OCI-LY7 (cell line): ENCODE measurements at regions not wholly inside any gene's neighbourhood (a gene's known extent, or its start where the extent isn't known, plus 50 kb on each side); places are given as distances from the start of the nearest gene placed in this dataset.

ENCODE experiments used
- BruUV-seq: library from RNA; stranded (reverse); fragments of 400-500 nt; replicated peaks from 2 replicates; lab custom pipeline; 2021; lab: Mats Ljungman, UMichigan
- CTCF ChIA-PET: fragments of 300-600 bp; sonication (Branson Sonifier 250); formaldehyde crosslinking; loops from one replicate; lab custom pipeline; 2022; ENCODE audit warnings: antibody characterized with exemption; ENCODE audit not compliant: unreplicated experiment; lab: Charles Lee
- POLR2A ChIA-PET: fragments of 300-600 bp; sonication (Branson Sonifier 250); formaldehyde crosslinking; loops from one replicate; lab custom pipeline; 2022; ENCODE audit warnings: antibody characterized with exemption; lab: Charles Lee
- DNase-seq: peaks from one replicate; pipeline ENCODE4 v3.0.0-alpha.2; 2015; ENCODE audit warnings: low spot score
- H2AFZ ChIP-seq: fragments of 200-600 bp; sonication (generic), shearing (Covaris generic); 2 replicates; pipeline ENCODE4 v1.6.1; 2014; ENCODE audit warnings: mild to moderate bottlenecking, antibody characterized with exemption, low read length, moderate library complexity
- H3K27ac ChIP-seq: fragments of 200-600 bp; sonication (generic); 2 replicates; pipeline ENCODE4 v1.5.1; 2014; ENCODE audit warnings: mixed run types, low read depth, mild to moderate bottlenecking, moderate library complexity, low read length, inconsistent platforms; ENCODE audit not compliant: poor library complexity, severe bottlenecking
- H3K36me3 ChIP-seq: fragments of 200-600 bp; sonication (generic); 2 replicates; pipeline ENCODE4 v1.6.1; 2014; ENCODE audit warnings: mild to moderate bottlenecking, antibody characterized with exemption, low read length, moderate library complexity, mixed read lengths; ENCODE audit not compliant: insufficient read depth
- H3K4me1 ChIP-seq: fragments of 200-600 bp; sonication (generic); 2 replicates; pipeline ENCODE4 v1.5.1; 2014; ENCODE audit warnings: mild to moderate bottlenecking, low read length; ENCODE audit not compliant: insufficient read depth, poor library complexity, severe bottlenecking
- H3K4me2 ChIP-seq: fragments of 200-600 bp; sonication (generic); 2 replicates; pipeline ENCODE4 v1.6.1; 2014; ENCODE audit warnings: mild to moderate bottlenecking, low read length
- H3K4me3 ChIP-seq: fragments of 200-600 bp; sonication (generic); 2 replicates; pipeline ENCODE4 v1.5.1; 2014; ENCODE audit warnings: mild to moderate bottlenecking, low read depth, low read length; ENCODE audit not compliant: poor library complexity, severe bottlenecking
- H3K79me2 ChIP-seq: fragments of 200-600 bp; sonication (generic); 2 replicates; pipeline ENCODE4 v1.6.1; 2016; ENCODE audit warnings: low read depth, mild to moderate bottlenecking, low read length, moderate library complexity, mixed read lengths; ENCODE audit not compliant: insufficient read depth
- H3K9me2 ChIP-seq: fragments of 200-600 bp; sonication (generic); 2 replicates; pipeline ENCODE4 v1.6.1; 2016; ENCODE audit warnings: mild to moderate bottlenecking, low read length, mixed read lengths; ENCODE audit not compliant: insufficient read depth
- H3K9me3 ChIP-seq: fragments of 200-600 bp; sonication (generic); 2 replicates; pipeline ENCODE4 v1.6.1; 2014; ENCODE audit warnings: mild to moderate bottlenecking, mixed run types, low read length, mixed read lengths
- H4K20me1 ChIP-seq: fragments of 200-600 bp; sonication (generic); 2 replicates; pipeline ENCODE4 v1.6.1; 2014; ENCODE audit warnings: mild to moderate bottlenecking, antibody characterized with exemption, low read length, moderate library complexity, mixed read lengths; ENCODE audit not compliant: insufficient read depth
- EZH2phosphoT487 ChIP-seq: fragments of 200-600 bp; sonication (generic); IDR thresholded peaks from 2 replicates; pipeline ENCODE4 v1.6.1; 2018; ENCODE audit warnings: low read depth, borderline replicate concordance, mild to moderate bottlenecking, mixed run types, antibody characterized with exemption, low read length, moderate library complexity, mixed read lengths
- intact Hi-C: fragments of 100-400 bp; cut with micrococcal nuclease; formaldehyde crosslinking; loops from one replicate; pipeline ENCODE4 v1.10.0; 2022; ENCODE audit not compliant: unreplicated experiment
- TF ChIP-seq, protein P1 (sequence below): fragments of 200-600 bp; sonication (generic); conservative IDR thresholded peaks from 2 replicates; pipeline ENCODE4 v1.5.1; 2014; ENCODE audit warnings: mild to moderate bottlenecking, antibody characterized with exemption, low read length, moderate library complexity, mixed read lengths

DNA sequence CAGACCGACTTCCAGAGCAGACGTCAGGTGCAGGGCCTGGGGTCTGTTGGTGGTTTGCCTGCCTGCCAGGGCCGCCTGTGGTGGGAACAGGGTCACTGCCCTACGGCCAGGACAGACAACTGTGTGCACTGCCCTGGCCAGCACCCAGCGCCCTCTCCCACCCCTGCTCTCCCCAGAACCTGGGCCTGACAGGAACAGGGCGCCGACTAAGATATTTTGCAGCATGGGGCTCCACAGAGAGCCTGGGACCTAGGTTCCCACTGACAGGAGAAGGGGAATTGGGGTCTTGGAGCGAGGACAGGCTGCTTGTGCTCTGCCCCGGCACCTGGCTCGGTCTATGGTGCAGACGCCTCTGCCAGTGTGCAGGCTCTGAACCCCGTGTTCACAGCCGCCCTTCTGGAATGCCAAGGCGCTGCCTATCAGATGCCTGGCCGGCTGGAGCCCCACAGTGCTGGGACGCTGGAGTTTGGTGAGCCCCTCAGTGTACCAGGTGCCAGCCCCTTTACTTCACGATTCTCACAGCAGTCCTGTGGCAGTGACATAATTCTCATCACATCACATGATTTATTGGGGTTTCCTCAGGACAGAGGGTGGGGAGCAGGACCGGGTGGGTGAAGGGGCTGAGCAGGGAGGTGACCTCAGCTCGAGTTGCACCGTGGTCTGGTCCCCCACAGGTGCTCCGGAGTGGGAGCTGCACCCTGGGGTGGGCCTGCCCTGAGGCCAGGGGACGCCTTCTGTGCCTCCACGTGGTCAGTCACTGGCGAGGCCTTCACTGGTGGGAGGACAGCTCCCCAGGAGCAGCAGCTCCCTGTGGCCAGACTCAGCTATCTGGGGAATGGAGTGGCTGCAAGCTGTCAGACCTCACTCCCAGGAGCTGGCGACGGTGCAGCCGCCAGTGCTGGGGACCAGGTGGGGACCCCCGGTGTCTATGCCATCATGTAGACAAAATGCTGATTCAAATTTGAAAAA lies 113.8 kb upstream of the LRPAP1 start:
- no peak for DNase-seq
- no peaks in the 10 kb centered on the region for H4K20me1 ChIP-seq
- TF ChIP-seq, protein P1, sequence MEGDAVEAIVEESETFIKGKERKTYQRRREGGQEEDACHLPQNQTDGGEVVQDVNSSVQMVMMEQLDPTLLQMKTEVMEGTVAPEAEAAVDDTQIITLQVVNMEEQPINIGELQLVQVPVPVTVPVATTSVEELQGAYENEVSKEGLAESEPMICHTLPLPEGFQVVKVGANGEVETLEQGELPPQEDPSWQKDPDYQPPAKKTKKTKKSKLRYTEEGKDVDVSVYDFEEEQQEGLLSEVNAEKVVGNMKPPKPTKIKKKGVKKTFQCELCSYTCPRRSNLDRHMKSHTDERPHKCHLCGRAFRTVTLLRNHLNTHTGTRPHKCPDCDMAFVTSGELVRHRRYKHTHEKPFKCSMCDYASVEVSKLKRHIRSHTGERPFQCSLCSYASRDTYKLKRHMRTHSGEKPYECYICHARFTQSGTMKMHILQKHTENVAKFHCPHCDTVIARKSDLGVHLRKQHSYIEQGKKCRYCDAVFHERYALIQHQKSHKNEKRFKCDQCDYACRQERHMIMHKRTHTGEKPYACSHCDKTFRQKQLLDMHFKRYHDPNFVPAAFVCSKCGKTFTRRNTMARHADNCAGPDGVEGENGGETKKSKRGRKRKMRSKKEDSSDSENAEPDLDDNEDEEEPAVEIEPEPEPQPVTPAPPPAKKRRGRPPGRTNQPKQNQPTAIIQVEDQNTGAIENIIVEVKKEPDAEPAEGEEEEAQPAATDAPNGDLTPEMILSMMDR: no peak
- no peak for TF ChIP-seq EZH2phosphoT487
- ChIA-PET CTCF (interaction anchor here (0.6 kb wide), 1 partner anchor 105 kb away, joined by 3 read pairs; no protein-coding TSS in a partner anchor), POLR2A (no interaction called here)
- no peaks in the 10 kb centered on the region for H3K79me2 ChIP-seq
- no peaks in the 10 kb centered on the region for H3K4me1 ChIP-seq
- BruUV-seq: no TSS peak
- H3K9me2 ChIP-seq: no peaks in the 10 kb centered on the region
- H3K36me3 ChIP-seq: no peaks in the 10 kb centered on the region
- H3K27ac ChIP-seq: no peak overlapping the region
- H3K9me3 ChIP-seq: no peaks in the 10 kb centered on the region
- H3K4me2 ChIP-seq: no peak overlapping the region
- no peak overlapping the region for H3K4me3 ChIP-seq
- intact Hi-C loops: no loop called here
- H2AFZ ChIP-seq: no peak overlapping the region

DNA sequence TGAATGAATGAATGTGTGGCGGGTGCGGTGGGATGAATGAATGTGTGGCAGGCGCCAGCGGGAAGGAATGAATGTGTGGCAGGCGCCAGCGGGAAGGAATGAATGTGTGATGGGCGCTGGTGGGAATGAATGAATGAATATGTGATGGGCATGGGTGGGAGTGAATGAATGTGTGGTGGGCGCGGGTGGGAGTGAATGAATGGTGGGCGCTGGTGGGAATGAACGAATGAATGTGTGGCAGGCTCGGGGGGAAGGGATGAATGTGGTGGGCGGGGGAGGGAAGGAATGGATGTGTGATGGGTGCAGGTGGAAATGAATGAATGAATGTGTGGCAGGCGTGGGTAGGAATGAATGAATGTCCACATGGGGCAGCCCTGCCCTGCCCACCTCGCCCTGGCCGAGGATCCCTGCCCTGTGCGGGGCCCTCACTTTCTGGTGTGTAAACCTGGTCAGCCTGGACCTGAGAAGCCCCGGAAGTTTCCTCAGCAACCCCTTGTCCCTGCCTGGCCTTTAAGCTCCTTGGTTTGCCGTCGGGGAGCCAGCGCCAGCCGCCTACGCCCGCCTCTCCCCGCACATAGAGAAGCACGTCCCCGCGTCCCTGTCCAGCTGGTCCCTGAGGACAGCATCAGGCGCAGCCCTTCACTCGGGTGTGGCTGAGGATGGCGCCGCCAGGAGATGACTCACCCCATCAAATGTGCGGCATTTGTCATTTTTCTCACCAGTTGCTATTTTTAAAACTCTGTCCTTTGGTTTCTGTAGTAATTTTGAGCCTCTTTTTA lies 112.8 kb upstream of the LRPAP1 start:
- H3K4me2 ChIP-seq: no peak overlapping the region
- no peaks in the 10 kb centered on the region for H3K79me2 ChIP-seq
- no peak overlapping the region for H3K4me3 ChIP-seq
- no peaks in the 10 kb centered on the region for H4K20me1 ChIP-seq
- H3K27ac ChIP-seq: no peak overlapping the region
- CTCF ChIA-PET: no interaction called here
- intact Hi-C loops: no loop called here
- H3K4me1 ChIP-seq: no peaks in the 10 kb centered on the region
- H2AFZ ChIP-seq: no peak overlapping the region
- H3K36me3 ChIP-seq: no peaks in the 10 kb centered on the region
- no peak for DNase-seq
- TF ChIP-seq EZH2phosphoT487: no peak
- TF ChIP-seq, protein P1: no peak
- no TSS peak for BruUV-seq
- POLR2A ChIA-PET: interaction anchor here (0.5 to 0.7 kb wide), 2 partner anchors 83 to 87 kb away, joined by 3 read pairs; no protein-coding TSS in a partner anchor
- no peaks in the 10 kb centered on the region for H3K9me2 ChIP-seq
- no peaks in the 10 kb centered on the region for H3K9me3 ChIP-seq
